ENCODE measurements at regions not wholly inside any gene's neighbourhood (a gene's known extent, or its start where the extent isn't known, plus 50 kb on each side); places are given as distances from the start of the nearest gene placed in this dataset.
"Not testable (repeated sequence)": the region's sequence is repeated elsewhere in the genome, so short reads cannot be mapped to it uniquely, and the experiment has no call there.

DNA sequence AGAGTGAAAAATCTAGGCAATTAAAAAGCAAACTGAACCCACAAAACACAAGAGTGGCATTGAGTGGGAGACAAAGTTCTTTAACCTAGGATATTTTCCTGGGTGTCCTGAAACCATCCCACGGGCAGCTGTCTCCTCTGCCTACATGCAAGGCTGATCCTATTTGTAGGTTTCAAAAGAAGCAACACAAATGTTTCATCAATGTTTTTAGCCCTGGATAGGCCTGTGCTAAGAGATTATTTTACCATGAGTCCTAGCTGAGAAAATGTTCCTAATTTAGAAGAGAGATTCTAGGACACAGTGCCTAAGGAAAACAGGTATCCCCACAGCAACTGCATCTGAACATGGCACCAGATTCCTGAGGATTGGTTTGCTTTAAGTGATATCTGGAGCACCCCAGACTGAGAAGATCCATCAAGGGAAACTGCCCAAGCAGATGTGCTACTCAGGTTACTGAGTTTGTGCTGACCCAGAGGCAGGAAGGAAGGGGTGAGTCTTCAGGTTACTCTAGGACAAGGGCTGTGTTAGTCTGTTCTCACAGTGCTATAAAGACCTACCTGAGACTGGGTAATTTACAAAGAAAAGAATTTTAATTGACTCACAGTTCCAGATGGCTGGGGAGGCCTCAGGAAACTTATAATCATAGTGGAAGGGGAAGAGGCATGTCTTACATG lies 111.6 kb upstream of the UST start:
- TF ChIP-seq CTCF (IDR thresholded peaks at IDR 0.05; ENCODE audit: borderline replicate concordance, insufficient read depth, low read depth, low read length): no peak
- H3K4me3 ChIP-seq (ENCODE audit: low read depth, low read length): no peak overlapping the region

DNA sequence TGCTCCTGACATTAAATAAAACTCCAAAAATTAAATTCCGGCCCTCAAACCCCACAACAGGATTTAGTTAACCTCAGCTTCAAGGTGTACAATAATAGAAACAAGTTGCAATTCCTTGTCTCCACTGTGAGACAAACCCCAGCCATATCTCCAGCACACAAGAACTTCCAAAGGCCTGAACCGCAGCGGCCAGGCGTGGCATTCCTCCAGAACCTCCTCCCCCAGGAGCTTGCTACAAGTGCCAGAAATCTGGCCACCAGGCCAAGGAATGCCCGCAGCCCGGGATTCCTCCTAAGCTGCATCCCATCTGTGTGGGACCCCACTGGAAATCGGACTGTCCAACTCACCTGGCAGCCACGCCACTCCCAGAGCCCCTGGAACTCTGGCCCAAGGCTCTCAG lies 105.0 kb upstream of the UST start:
- H3K4me3 ChIP-seq (ENCODE audit: low read depth, low read length): not testable (repeated sequence)

GRCh38 chr6:148643208-148643607 lies 103.6 kb upstream of the UST start:
- not testable (repeated sequence) for H3K4me3 ChIP-seq (ENCODE audit: low read depth, low read length)

DNA sequence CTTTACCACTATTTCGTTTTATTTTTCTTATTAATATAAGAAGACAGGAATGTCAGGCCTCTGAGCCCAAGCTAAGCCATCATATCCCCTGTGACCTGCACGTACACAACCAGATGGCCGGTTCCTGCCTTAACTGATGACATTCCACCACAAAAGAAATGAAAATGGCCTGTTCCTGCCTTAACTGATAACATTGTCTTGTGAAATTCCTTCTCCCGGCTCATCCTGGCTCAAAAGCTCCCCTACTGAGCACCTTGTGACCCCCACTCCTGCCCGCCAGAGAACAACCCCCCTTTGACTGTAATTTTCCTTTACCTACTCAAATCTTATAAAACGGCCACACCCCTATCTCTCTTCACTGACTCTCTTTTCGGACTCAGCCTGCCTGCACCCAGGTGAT lies 101.8 kb upstream of the UST start:
- not testable (repeated sequence) for H3K4me3 ChIP-seq (ENCODE audit: low read depth, low read length)

- no peak for TF ChIP-seq CTCF (IDR thresholded peaks at IDR 0.05; ENCODE audit: borderline replicate concordance, insufficient read depth, low read depth, low read length)
- H3K4me3 ChIP-seq (ENCODE audit: low read depth, low read length): no peak overlapping the region
Observed at GRCh38 chr6:148648754-148649453, 97.9 kb upstream of the UST start.

DNA sequence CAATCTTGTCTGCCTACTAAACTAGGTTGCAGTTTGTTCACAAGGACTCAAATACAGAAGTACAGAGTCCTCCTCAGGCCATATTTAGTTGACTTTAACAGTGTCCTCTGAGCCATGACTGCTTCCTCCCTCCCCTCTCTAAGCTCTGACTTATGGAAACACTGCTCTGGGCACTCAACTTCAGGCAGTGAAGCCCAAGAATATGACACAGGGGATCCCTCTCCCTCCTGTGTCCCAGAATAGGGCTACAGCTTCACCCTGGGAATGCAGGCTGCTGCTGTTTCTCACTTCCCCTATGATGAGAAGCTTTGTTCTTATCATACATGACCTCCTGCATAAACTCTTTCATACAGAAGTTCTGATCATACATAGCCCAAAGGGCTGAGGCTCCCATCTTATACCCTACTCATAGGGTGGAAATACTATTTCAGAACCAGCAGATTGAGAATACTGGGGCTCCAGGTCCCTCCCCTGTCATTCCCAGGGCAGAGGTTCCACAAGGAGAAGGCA lies 97.3 kb upstream of the UST start:
- no peak for TF ChIP-seq CTCF (IDR thresholded peaks at IDR 0.05; ENCODE audit: borderline replicate concordance, insufficient read depth, low read depth, low read length)
- no peak overlapping the region for H3K4me3 ChIP-seq (ENCODE audit: low read depth, low read length)

- no peak for TF ChIP-seq CTCF (IDR thresholded peaks at IDR 0.05; ENCODE audit: borderline replicate concordance, insufficient read depth, low read depth, low read length)
- H3K4me3 ChIP-seq (ENCODE audit: low read depth, low read length): no peak overlapping the region
Observed at GRCh38 chr6:148650941-148651505, 95.8 kb upstream of the UST start.

- TF ChIP-seq CTCF (IDR thresholded peaks at IDR 0.05; ENCODE audit: borderline replicate concordance, insufficient read depth, low read depth, low read length): no peak
- no peak overlapping the region for H3K4me3 ChIP-seq (ENCODE audit: low read depth, low read length)
Observed at GRCh38 chr6:148652205-148652604, 94.6 kb upstream of the UST start.
